Spinal cord (tissue), 9 donors: ENCODE measurements at regions not wholly inside any gene's neighbourhood (a gene's known extent, or its start where the extent isn't known, plus 50 kb on each side); places are given as distances from the start of the nearest gene placed in this dataset.
"Not testable (repeated sequence)": the region's sequence is repeated elsewhere in the genome, so short reads cannot be mapped to it uniquely, and the experiment has no call there.

ENCODE experiments used
- DNase-seq, 6 donors: peaks; one replicate each; pipeline versions ENCODE4 v3.0.0 to v3.0.0-alpha.2; 2013 to 2015; ENCODE audit warnings: low spot score in 6 of 6, low read depth in 4 of 6
- H3K27ac ChIP-seq: one replicate; pipeline ENCODE4 v1.5.1; 2013; ENCODE audit warnings: low read depth, low read length, control low read depth
- H3K27me3 ChIP-seq: one replicate; pipeline ENCODE4 v1.6.1; 2013; ENCODE audit warnings: low read length; ENCODE audit not compliant: control insufficient read depth, insufficient read depth
- H3K36me3 ChIP-seq: one replicate; pipeline ENCODE4 v1.6.1; 2013; ENCODE audit warnings: low read length; ENCODE audit not compliant: control insufficient read depth, insufficient read depth
- H3K4me1 ChIP-seq: one replicate; pipeline ENCODE4 v1.6.1; 2013; ENCODE audit warnings: low read length; ENCODE audit not compliant: control insufficient read depth, insufficient read depth
- H3K4me3 ChIP-seq: one replicate; pipeline ENCODE4 v1.5.1; 2013; ENCODE audit warnings: low read depth, low read length, control low read depth
- H3K9me3 ChIP-seq: one replicate; pipeline ENCODE4 v1.6.1; 2013; ENCODE audit warnings: low read length; ENCODE audit not compliant: control insufficient read depth, insufficient read depth
- WGBS: methylation state at CpG from one replicate; pipeline ENCODE4 v1.1.5; 2013; ENCODE audit warnings: missing lambda C conversion rate; ENCODE audit not compliant: insufficient coverage; 5-methylcytosine and 5-hydroxymethylcytosine counted together
- donor health status: healthy.

DNA sequence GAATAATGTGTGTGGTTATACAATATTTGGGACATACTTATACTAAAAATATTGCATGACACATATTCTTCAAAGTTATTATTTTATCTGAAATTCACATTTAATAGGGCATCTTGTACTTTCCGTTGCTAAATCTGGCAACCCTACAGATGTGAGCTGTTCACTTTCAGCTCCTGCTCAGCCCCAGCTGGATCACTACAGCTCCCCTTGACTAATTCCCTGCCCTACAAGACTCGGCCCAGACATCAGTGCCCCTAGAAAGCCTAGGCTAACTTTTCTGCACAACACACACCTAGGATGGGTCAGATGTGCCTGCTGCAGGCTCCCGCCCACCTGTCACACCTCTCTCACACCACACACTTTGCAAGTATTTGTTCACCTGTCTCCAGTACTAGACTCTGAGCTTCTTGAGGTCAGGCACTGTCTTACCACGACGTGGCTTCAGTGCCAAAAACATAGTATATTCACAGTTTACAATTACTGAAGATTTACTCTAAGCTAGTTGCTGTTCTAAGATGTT is 84.1 kb downstream of the PRR15 start:
- 90% methylated on average over 3 of the region's 5 CpGs for WGBS
- not testable (repeated sequence) for DNase-seq, H3K27ac ChIP-seq

GRCh38 chr7:29649028-29649716 is 85.5 kb downstream of the PRR15 start:
- Histone ChIP-seq H3K27me3 (no peaks in the 10 kb centered on the region), H3K4me3 (no peak overlapping the region), H3K4me1 (no peaks in the 10 kb centered on the region), H3K36me3 (peaks cover 16% of the 10 kb centered on the region), H3K27ac (no peak overlapping the region), H3K9me3 (no peaks in the 10 kb centered on the region)
- 94% methylated on average over 17 of the region's 33 CpGs for WGBS
- no peak for DNase-seq

More for the DNA sequence above, 84.1 kb downstream of the PRR15 start:
- not testable (repeated sequence) for H3K9me3 ChIP-seq, H3K4me1 ChIP-seq, H3K4me3 ChIP-seq, H3K27me3 ChIP-seq
- H3K36me3 ChIP-seq: peaks cover 16% of the 10 kb centered on the region

DNA sequence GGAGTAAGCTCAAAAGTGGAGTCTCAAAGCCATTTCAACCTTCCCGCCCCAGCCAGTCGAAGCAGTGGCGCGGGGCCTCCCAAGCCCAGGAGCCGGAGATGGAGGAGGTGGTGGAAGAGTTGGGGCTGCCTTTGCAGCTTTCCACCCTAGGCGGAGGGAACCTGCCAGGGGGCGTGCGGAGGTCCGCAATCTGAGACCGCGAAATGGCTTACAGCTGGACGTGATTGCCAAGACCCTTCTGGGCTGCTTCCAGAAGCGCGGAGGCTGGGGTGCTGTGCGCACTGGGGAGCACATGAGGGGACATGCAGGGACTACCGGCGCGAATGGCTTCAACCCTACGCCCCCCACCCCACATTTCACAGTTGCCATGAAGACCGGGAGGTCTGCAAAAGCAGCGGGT is 86.2 kb downstream of the PRR15 start:
- Histone ChIP-seq H3K9me3 (no peaks in the 10 kb centered on the region), H3K27ac (no peak overlapping the region), H3K27me3 (no peaks in the 10 kb centered on the region), H3K4me1 (no peaks in the 10 kb centered on the region), H3K36me3 (peaks cover 16% of the 10 kb centered on the region), H3K4me3 (no peak overlapping the region)
- DNase-seq: no peak
- 98% methylated on average over 11 of the region's 21 CpGs for WGBS

DNA sequence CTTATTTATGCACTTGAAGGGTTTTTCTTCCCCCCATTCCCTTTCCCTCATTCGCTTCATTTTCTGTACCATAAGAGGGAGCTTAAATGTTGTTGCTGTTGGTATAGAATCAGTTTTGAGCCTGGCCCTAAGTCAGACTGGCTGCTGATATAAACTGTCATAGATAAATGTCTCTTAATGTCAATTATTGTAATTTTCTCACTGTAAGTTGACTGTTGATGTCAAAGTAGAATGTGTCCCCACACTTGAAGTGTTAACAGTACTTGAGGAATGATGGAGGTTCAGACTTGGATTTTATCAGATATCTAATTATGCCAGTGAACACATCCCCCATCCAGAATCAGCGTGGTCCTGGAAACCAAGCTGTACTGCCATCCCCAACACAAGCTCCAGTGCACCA is 87.8 kb downstream of the PRR15 start:
- Histone ChIP-seq H3K9me3 (no peaks in the 10 kb centered on the region), H3K27me3 (no peaks in the 10 kb centered on the region), H3K36me3 (peaks cover 16% of the 10 kb centered on the region), H3K4me1 (no peaks in the 10 kb centered on the region), H3K27ac (no peak overlapping the region), H3K4me3 (no peak overlapping the region)
- no CpG with 5 or more reads among the region's 2 CpGs for whole genome bisulfite sequencing
- no peak for DNase-seq

DNA sequence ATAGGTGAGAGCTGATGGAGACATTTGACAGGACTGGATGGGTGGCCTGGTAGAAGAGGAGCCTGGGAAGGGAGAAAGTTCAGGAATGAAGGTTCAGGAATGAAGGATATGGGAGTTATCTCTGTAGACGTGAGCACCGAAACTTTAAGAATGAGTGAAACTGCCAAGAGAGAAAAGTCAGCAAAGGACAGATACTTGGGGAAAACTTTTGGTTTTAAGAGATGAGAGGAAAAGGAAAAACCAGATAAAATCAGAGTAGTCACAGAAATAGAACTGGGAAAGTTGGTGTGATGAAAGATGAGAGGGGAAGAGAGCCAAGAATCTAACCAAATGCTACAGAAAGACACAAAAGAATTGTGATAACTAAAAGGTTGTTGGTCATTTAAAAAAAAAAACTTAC is 88.9 kb downstream of the PRR15 start:
- Histone ChIP-seq H3K4me1 (no peaks in the 10 kb centered on the region), H3K4me3 (no peak overlapping the region), H3K27me3 (no peaks in the 10 kb centered on the region), H3K36me3 (peaks cover 16% of the 10 kb centered on the region), H3K27ac (no peak overlapping the region), H3K9me3 (no peaks in the 10 kb centered on the region)
- no peak for DNase-seq
- 90% methylated on average over 2 of the region's 2 CpGs for WGBS

- H3K4me3 ChIP-seq, H3K27me3 ChIP-seq, H3K9me3 ChIP-seq, DNase-seq, H3K4me1 ChIP-seq, H3K27ac ChIP-seq: not testable (repeated sequence)
- peaks cover 12% of the 10 kb centered on the region for H3K36me3 ChIP-seq
- WGBS: 80% methylated on average over 2 of the region's 4 CpGs
Measured at GRCh38 chr7:29654340-29654739, 90.7 kb downstream of the PRR15 start.

DNA sequence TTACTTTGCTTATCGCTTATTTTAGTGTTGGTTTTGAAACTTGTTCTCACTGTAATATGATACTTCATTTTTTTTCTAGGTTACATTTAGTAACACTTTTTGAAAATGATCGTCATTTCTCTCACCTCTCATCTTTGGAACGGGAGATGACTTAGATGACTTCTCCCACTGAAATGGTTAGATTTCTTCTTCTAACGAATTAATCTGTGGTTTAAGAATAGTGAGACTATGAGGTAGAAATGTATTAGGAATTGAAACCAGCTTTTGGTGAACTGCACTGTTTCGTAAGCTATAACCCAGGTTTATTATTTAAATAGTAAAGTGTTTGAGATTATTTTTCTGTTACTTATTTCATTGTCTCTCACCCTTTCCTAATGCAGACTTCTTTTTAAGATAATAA is 93.7 kb downstream of the PRR15 start:
- WGBS: no CpG with 5 or more reads among the region's 5 CpGs

GRCh38 chr7:29657856-29658255 is 94.2 kb downstream of the PRR15 start:
- 88% methylated on average over 1 of the region's 7 CpGs for WGBS
- Histone ChIP-seq H3K27me3 (no peaks in the 10 kb centered on the region), H3K36me3 (no peaks in the 10 kb centered on the region), H3K27ac (no peak overlapping the region), H3K4me1 (no peaks in the 10 kb centered on the region), H3K4me3 (no peak overlapping the region), H3K9me3 (no peaks in the 10 kb centered on the region)
- no peak for DNase-seq

More for the DNA sequence above, 93.7 kb downstream of the PRR15 start:
- H3K4me1 ChIP-seq: no peaks in the 10 kb centered on the region
- H3K9me3 ChIP-seq: no peaks in the 10 kb centered on the region
- no peak overlapping the region for H3K4me3 ChIP-seq
- H3K27ac ChIP-seq: no peak overlapping the region
- no peaks in the 10 kb centered on the region for H3K27me3 ChIP-seq
- no peak for DNase-seq
- H3K36me3 ChIP-seq: no peaks in the 10 kb centered on the region

DNA sequence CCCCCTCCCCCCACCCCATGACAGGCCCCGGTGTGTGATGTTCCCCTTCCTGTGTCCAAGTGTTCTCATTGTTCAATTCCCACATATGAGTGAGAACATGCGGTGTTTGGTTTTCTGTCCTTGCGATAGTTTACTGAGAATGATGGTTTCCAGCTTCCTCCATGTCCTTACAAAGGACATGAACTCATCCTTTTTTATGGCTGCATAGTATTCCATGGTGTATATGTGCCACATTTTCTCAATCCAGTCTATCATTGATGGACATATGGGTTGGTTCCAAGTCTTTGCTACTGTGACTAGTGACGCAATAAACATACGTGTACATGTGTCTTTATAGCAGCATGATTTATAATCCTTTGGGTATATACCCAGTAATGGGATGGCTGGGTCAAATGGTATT is 95.6 kb downstream of the PRR15 start:
- H3K36me3 ChIP-seq, H3K4me3 ChIP-seq, DNase-seq, H3K4me1 ChIP-seq, H3K27me3 ChIP-seq, H3K27ac ChIP-seq, H3K9me3 ChIP-seq: not testable (repeated sequence)
- WGBS: no CpG with 5 or more reads among the region's 5 CpGs

- not testable (repeated sequence) for H3K27ac ChIP-seq, H3K27me3 ChIP-seq, DNase-seq, H3K9me3 ChIP-seq, H3K4me1 ChIP-seq, H3K36me3 ChIP-seq, H3K4me3 ChIP-seq
- WGBS: 89% methylated on average over 2 of the region's 3 CpGs
Measured at GRCh38 chr7:29662899-29663298, 99.3 kb downstream of the PRR15 start.
